GM23338 (cell line): ENCODE measurements at regions not wholly inside any gene's neighbourhood (a gene's known extent, or its start where the extent isn't known, plus 50 kb on each side); places are given as distances from the start of the nearest gene placed in this dataset.

Source experiments
- ATAC-seq: fragments of 200-7000 bp; cut with Tn5 transposase; 3 replicates; pipeline ENCODE4 v1.9.1; 2020
- DNase-seq: peaks from one replicate; pipeline ENCODE4 v3.0.0-alpha.2; 2015; ENCODE audit warnings: low spot score
- H2AFZ ChIP-seq: fragments of 200-600 bp; sonication (generic); 2 replicates; pipeline ENCODE4 v1.8.0; 2016; ENCODE audit warnings: antibody characterized with exemption, mild to moderate bottlenecking, moderate library complexity
- H3F3A ChIP-seq: fragments of 200-600 bp; sonication (generic); replicated peaks from 2 replicates; pipeline ENCODE4 v1.8.0; 2017; ENCODE audit warnings: antibody characterized with exemption, mixed run types, low read depth
- H3K27ac ChIP-seq: fragments of 200-600 bp; sonication (generic); 2 replicates; pipeline ENCODE4 v1.6.1; 2016; ENCODE audit warnings: low read depth
- H3K27me3 ChIP-seq: fragments of 200-600 bp; sonication (generic); 2 replicates; pipeline ENCODE4 v1.8.0; 2016; ENCODE audit warnings: mild to moderate bottlenecking, mixed run types, moderate library complexity; ENCODE audit not compliant: insufficient read depth
- H3K36me3 ChIP-seq: fragments of 200-600 bp; sonication (generic); 2 replicates; pipeline ENCODE4 v1.8.0; 2016; ENCODE audit warnings: mild to moderate bottlenecking; ENCODE audit not compliant: insufficient read depth
- H3K4me1 ChIP-seq: fragments of 200-600 bp; sonication (generic); 2 replicates; pipeline ENCODE4 v1.8.0; 2016; ENCODE audit warnings: mild to moderate bottlenecking, moderate library complexity; ENCODE audit not compliant: insufficient read depth
- H3K4me2 ChIP-seq: fragments of 200-600 bp; sonication (generic); 2 replicates; pipeline ENCODE4 v1.7.1; 2017; ENCODE audit warnings: mixed run types
- H3K4me3 ChIP-seq: fragments of 200-600 bp; sonication (generic); 2 replicates; pipeline ENCODE4 v1.6.1; 2016; ENCODE audit warnings: mixed run types
- H3K79me2 ChIP-seq: fragments of 200-600 bp; sonication (generic); replicated peaks from 2 replicates; pipeline ENCODE4 v1.8.0; 2017; ENCODE audit warnings: mild to moderate bottlenecking; ENCODE audit not compliant: insufficient read depth
- H3K9me2 ChIP-seq: fragments of 200-600 bp; sonication (generic); 2 replicates; pipeline ENCODE4 v1.8.0; 2017; ENCODE audit not compliant: insufficient read depth
- H4K20me1 ChIP-seq: fragments of 200-600 bp; sonication (generic); replicated peaks from 2 replicates; pipeline ENCODE4 v1.8.0; 2017; ENCODE audit warnings: mild to moderate bottlenecking; ENCODE audit not compliant: insufficient read depth
- H3K27ac Mint-ChIP-seq: 2 replicates; pipeline ENCODE4 v1.8.0; 2020; ENCODE audit warnings: inconsistent platforms, mild to moderate bottlenecking, moderate library complexity, mixed read lengths
- H3K27me3 Mint-ChIP-seq: 3 replicates; pipeline ENCODE4 v1.8.0; 2022; ENCODE audit warnings: low read depth, mild to moderate bottlenecking, moderate library complexity, mixed read lengths, inconsistent platforms; ENCODE audit not compliant: insufficient read depth, poor library complexity
- H3K36me3 Mint-ChIP-seq: 3 replicates; pipeline ENCODE4 v1.8.0; 2021; ENCODE audit warnings: low read depth, mild to moderate bottlenecking, inconsistent platforms, moderate library complexity, mixed read lengths
- H3K4me1 Mint-ChIP-seq: 3 replicates; pipeline ENCODE4 v1.8.0; 2020; ENCODE audit warnings: mild to moderate bottlenecking, inconsistent platforms, mixed read lengths
- H3K4me3 Mint-ChIP-seq: 3 replicates; pipeline ENCODE4 v1.8.0; 2021; ENCODE audit warnings: moderate library complexity, mild to moderate bottlenecking, inconsistent platforms, mixed read lengths
- H3K9me3 Mint-ChIP-seq: 3 replicates; pipeline ENCODE4 v1.8.0; 2020; ENCODE audit warnings: moderate library complexity, mild to moderate bottlenecking, inconsistent platforms, mixed read lengths
- CTCF ChIP-seq, 2 experiments: fragments of 200-600 bp in 1 of 2; sonication (generic) in 1 of 2; conservative IDR thresholded peaks; 2 replicates each; pipeline versions ENCODE4 v1.5.1 to v1.6.1; 2016 to 2017; ENCODE audit warnings: antibody characterized with exemption in 2 of 2, low read depth in 2 of 2, mild to moderate bottlenecking in 2 of 2, moderate library complexity in 1 of 2
- ETS1 ChIP-seq: IDR thresholded peaks from 2 replicates; pipeline ENCODE4 v1.6.1; 2016; ENCODE audit warnings: antibody characterized with exemption
- EZH2 ChIP-seq: fragments of 200-600 bp; sonication (generic); IDR thresholded peaks from one replicate; pipeline ENCODE4 v1.8.0; 2017; ENCODE audit warnings: antibody characterized with exemption, mild to moderate bottlenecking, low read depth; ENCODE audit not compliant: unreplicated experiment
- JUNB ChIP-seq: IDR thresholded peaks from one replicate; pipeline ENCODE4 v1.6.1; 2016; ENCODE audit warnings: antibody characterized with exemption; ENCODE audit not compliant: unreplicated experiment
- NANOG ChIP-seq: IDR thresholded peaks from 2 replicates; pipeline ENCODE4 v1.6.1; 2016; ENCODE audit warnings: antibody characterized with exemption, borderline replicate concordance
- POLR2AphosphoS5 ChIP-seq: IDR thresholded peaks from 2 replicates; pipeline ENCODE4 v1.6.1; 2016; ENCODE audit warnings: antibody characterized with exemption, low read depth
- REST ChIP-seq: IDR thresholded peaks from one replicate; pipeline ENCODE4 v1.6.1; 2018; ENCODE audit warnings: antibody characterized with exemption; ENCODE audit not compliant: unreplicated experiment
- ZNF331 ChIP-seq: fragments of 250-450 bp; sonication (Bioruptor Pico); IDR thresholded peaks from 2 replicates; pipeline ENCODE4 v1.5.0; 2020; ENCODE audit warnings: low read depth, mild to moderate bottlenecking, moderate library complexity

- no peak for TF ChIP-seq CTCF (conservative IDR thresholded peaks at IDR 0.05; ENCODE audit: low read depth in 2 of 2)
- TF ChIP-seq JUNB, result no peak
- TF ChIP-seq REST, result no peak
- TF ChIP-seq POLR2AphosphoS5, result no peak
- no peak for TF ChIP-seq ETS1
These were observed 59.0 kb upstream of the PPP2R3B start (continued) for GRCh38 chrX:445727-446126.

GRCh38 chrX:446245-446644 lies 59.5 kb upstream of the PPP2R3B start:
- Histone ChIP-seq H3K79me2 (no peaks in the 10 kb centered on the region), H3F3A (no peaks in the 10 kb centered on the region), H3K4me2 (peak overlapping the region; percentile 41), H4K20me1 (no peaks in the 10 kb centered on the region), H3K36me3 (no peaks in the 10 kb centered on the region), H3K27me3 (peaks cover 13% of the 10 kb centered on the region; the same call in 1 of the 2 replicates), H3K4me1 (peaks cover 15% of the 10 kb centered on the region; the same call in 1 of the 2 replicates), H3K27ac (no peak overlapping the region), H3K9me2 (no peaks in the 10 kb centered on the region), H2AFZ (no peak overlapping the region), H3K4me3 (peak overlapping the region; percentile 21)
- peaks cover 16% of the 10 kb centered on the region for H3K27me3 Mint-ChIP-seq
- H3K9me3 Mint-ChIP-seq, result peaks cover 82% of the 10 kb centered on the region
- H3K4me3 Mint-ChIP-seq, result peak overlapping the region; percentile 39; the same call in 1 of the 3 replicates
- H3K36me3 Mint-ChIP-seq, result peaks cover 36% of the 10 kb centered on the region
- no peak overlapping the region for H3K27ac Mint-ChIP-seq
- TF ChIP-seq NANOG, result peak; percentile 47; the same call in 1 of the 2 replicates
- TF ChIP-seq POLR2AphosphoS5, result no peak
- peaks cover 8% of the 10 kb centered on the region; the same call in 2 of the 3 replicates for H3K4me1 Mint-ChIP-seq
- ATAC-seq (peak; percentile 98), DNase-seq (peak; percentile 89)

GRCh38 chrX:447052-447451 lies 60.3 kb upstream of the PPP2R3B start:
- Histone ChIP-seq H3K4me1 (peaks cover 15% of the 10 kb centered on the region; the same call in 1 of the 2 replicates), H3K9me2 (no peaks in the 10 kb centered on the region), H3K36me3 (no peaks in the 10 kb centered on the region), H3K27ac (no peak overlapping the region), H3K79me2 (no peaks in the 10 kb centered on the region), H3K4me3 (no peak overlapping the region), H4K20me1 (no peaks in the 10 kb centered on the region), H3K27me3 (peaks cover 13% of the 10 kb centered on the region; the same call in 1 of the 2 replicates), H3K4me2 (no peak overlapping the region), H2AFZ (no peak overlapping the region), H3F3A (no peaks in the 10 kb centered on the region)
- H3K4me1 Mint-ChIP-seq, result peaks cover 8% of the 10 kb centered on the region; the same call in 2 of the 3 replicates
- DNase-seq (no peak), ATAC-seq (no peak)
- TF ChIP-seq ETS1, result no peak
- no peak for TF ChIP-seq ZNF331
- TF ChIP-seq EZH2, result no peak
- no peak for TF ChIP-seq CTCF (conservative IDR thresholded peaks at IDR 0.05; ENCODE audit: low read depth in 2 of 2)
- TF ChIP-seq REST, result no peak
- H3K27ac Mint-ChIP-seq, result no peak overlapping the region
- peaks cover 31% of the 10 kb centered on the region for H3K36me3 Mint-ChIP-seq
- peaks cover 82% of the 10 kb centered on the region for H3K9me3 Mint-ChIP-seq
- H3K4me3 Mint-ChIP-seq, result no peak overlapping the region
- H3K27me3 Mint-ChIP-seq, result peaks cover 16% of the 10 kb centered on the region
